ENCODE measurements at regions not wholly inside any gene's neighbourhood (a gene's known extent, or its start where the extent isn't known, plus 50 kb on each side); places are given as distances from the start of the nearest gene placed in this dataset.
"Not testable (repeated sequence)": the region's sequence is repeated elsewhere in the genome, so short reads cannot be mapped to it uniquely, and the experiment has no call there.

- intact Hi-C loops (cut with micrococcal nuclease): no loop called here
Observed at GRCh38 chr2:39875914-39876267, 96.8 kb upstream of the THUMPD2 start.

- intact Hi-C loops (cut with micrococcal nuclease): no loop called here
Observed at GRCh38 chr2:39875182-39875913, 96.3 kb upstream of the THUMPD2 start.

- intact Hi-C loops (cut with micrococcal nuclease): no loop called here
Observed at GRCh38 chr2:39874236-39874635, 95.2 kb upstream of the THUMPD2 start.

GRCh38 chr2:39873586-39873985 is 94.5 kb upstream of the THUMPD2 start:
- intact Hi-C loops (cut with micrococcal nuclease): no loop called here

- intact Hi-C loops (cut with micrococcal nuclease): no loop called here
Observed at GRCh38 chr2:39872748-39873147, 93.7 kb upstream of the THUMPD2 start.

- intact Hi-C loops (cut with micrococcal nuclease): no loop called here
Observed at GRCh38 chr2:39871291-39871761, 92.3 kb upstream of the THUMPD2 start.

GRCh38 chr2:39870871-39871270 is 91.8 kb upstream of the THUMPD2 start:
- intact Hi-C loops (cut with micrococcal nuclease): no loop called here

- intact Hi-C loops (cut with micrococcal nuclease): no loop called here
Observed at GRCh38 chr2:39867268-39867667, 88.2 kb upstream of the THUMPD2 start.

GRCh38 chr2:39865751-39866150 is 86.7 kb upstream of the THUMPD2 start:
- intact Hi-C loops (cut with micrococcal nuclease): no loop called here

GRCh38 chr2:39863672-39864071 is 84.6 kb upstream of the THUMPD2 start:
- intact Hi-C loops (cut with micrococcal nuclease): not testable (repeated sequence)

GRCh38 chr2:39860538-39860937 is 81.5 kb upstream of the THUMPD2 start:
- intact Hi-C loops (cut with micrococcal nuclease): no loop called here

- intact Hi-C loops (cut with micrococcal nuclease): no loop called here
Observed at GRCh38 chr2:39858677-39859076, 79.6 kb upstream of the THUMPD2 start.

GRCh38 chr2:39855856-39856255 is 76.8 kb upstream of the THUMPD2 start:
- intact Hi-C loops (cut with micrococcal nuclease): no loop called here

- intact Hi-C loops (cut with micrococcal nuclease): no loop called here
Observed at GRCh38 chr2:39854771-39855170, 75.7 kb upstream of the THUMPD2 start.

- intact Hi-C loops (cut with micrococcal nuclease): no loop called here
Observed at GRCh38 chr2:39852831-39853230, 73.8 kb upstream of the THUMPD2 start.

- intact Hi-C loops (cut with micrococcal nuclease): no loop called here
Observed at GRCh38 chr2:39851651-39852110, 72.6 kb upstream of the THUMPD2 start.

- intact Hi-C loops (cut with micrococcal nuclease): no loop called here
Observed at GRCh38 chr2:39851251-39851650, 72.2 kb upstream of the THUMPD2 start.

- intact Hi-C loops (cut with micrococcal nuclease): no loop called here
Observed at GRCh38 chr2:39849982-39850526, 71.0 kb upstream of the THUMPD2 start.

GRCh38 chr2:39849064-39849463 is 70.0 kb upstream of the THUMPD2 start:
- intact Hi-C loops (cut with micrococcal nuclease): no loop called here

- intact Hi-C loops (cut with micrococcal nuclease): no loop called here
Observed at GRCh38 chr2:39845460-39846146, 66.5 kb upstream of the THUMPD2 start.

- intact Hi-C loops (cut with micrococcal nuclease): no loop called here
Observed at GRCh38 chr2:39839261-39839848, 60.3 kb upstream of the THUMPD2 start.

- intact Hi-C loops (cut with micrococcal nuclease): no loop called here
Observed at GRCh38 chr2:39838589-39838988, 59.5 kb upstream of the THUMPD2 start.

Measured in T-helper 2 cell treated with Interferon-gamma antibody and Interleukin-4, amounts not matched to agents 100 ng/mL and 5 ng/mL, for 36 hours (primary cell).